ENCODE measurements at regions not wholly inside any gene's neighbourhood (a gene's known extent, or its start where the extent isn't known, plus 50 kb on each side); places are given as distances from the start of the nearest gene placed in this dataset.
A peak's percentile ranks its signal among the peaks of the same experiment; 100 is the strongest.
"Not testable (repeated sequence)": the region's sequence is repeated elsewhere in the genome, so short reads cannot be mapped to it uniquely, and the experiment has no call there.

DNA sequence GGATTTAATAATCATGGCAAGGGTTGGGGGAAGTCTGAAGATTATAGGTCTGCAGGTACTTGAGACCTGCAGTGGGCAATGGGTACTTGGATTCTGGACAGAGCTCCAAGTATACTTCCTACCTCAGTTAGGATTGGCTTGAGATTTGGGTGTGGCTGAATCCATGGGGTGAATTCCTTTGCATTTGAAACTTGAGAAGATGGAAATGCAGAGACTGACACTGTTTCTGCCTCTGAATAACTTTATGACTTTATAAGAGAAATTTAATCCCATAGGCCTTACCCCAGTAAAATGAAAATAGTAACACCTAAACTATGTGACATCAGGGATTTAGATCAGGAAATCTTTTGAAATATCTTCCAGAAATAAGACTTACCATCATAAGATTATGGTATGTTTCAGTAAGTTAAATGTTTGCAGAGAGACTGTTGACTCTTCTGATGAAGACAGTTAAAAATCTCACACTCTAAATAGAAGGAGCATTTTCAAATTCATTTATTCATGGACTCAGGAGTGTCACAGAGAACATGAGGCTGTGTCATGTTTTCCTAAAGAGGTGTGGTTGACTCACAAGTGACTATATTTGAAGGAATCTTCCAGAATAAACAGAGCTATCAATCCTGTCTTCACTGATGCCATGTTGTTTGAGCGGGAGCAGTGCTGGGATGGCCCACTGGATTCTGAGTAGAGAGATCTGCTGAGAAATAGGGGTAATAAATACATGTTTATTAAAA lies 513.5 kb upstream of the NR3C2 start:
- DNase-seq (ENCODE audit: low spot score): no peak

DNA sequence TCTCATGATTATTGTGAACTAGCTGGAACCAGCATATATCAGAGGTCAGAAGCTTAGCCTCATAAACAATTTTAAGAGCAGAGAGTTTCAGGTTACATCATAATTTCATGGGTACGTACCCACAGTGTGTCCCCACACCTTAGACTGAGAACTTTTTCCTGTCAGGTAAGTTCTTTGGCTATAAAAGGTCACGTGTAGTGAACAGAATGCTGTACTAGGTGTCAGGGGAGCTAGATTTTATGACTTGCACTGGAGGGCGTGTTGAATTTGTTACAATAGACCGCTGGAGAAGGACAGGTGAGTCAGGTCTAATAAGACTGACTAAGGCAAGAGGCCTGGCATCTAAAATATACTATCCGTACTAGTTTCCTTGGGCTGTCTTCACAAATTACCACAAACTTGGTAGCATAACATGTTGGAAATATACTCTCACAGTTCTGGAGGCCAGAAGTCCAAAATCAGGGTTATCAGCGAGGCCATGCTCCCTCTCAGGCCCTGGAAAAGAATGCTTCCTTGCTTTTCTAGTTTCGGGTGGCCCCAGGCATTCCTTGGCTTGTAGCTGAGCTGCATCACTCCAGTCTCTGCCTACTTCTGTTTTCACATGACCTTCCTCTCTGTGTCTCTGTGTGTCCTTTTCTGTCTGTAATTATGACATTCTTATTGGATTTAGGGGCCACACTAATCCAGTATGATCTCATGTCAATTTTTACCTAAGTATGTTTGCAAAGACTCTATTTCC lies 512.0 kb upstream of the NR3C2 start:
- no peak for DNase-seq (ENCODE audit: low spot score)

DNA sequence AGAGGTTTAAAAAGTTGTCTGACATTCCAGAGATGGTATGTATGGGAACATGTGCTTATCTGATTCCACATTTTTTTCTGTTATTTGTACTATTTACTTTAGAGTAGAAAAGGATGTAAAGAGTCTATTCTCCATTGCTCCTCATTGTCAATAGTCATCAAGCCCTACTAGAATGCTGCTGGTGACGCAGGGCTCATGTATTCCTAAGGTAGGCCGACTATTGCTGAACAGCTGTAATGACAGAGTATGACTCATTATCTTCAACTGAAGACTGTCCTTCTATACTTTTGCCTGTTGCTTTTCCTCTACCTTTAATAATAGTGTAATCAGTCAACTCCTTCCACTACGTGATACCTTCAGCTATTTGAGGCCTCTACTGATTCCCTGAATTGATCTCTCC lies 509.1 kb upstream of the NR3C2 start:
- DNase-seq (ENCODE audit: low spot score): no peak

DNA sequence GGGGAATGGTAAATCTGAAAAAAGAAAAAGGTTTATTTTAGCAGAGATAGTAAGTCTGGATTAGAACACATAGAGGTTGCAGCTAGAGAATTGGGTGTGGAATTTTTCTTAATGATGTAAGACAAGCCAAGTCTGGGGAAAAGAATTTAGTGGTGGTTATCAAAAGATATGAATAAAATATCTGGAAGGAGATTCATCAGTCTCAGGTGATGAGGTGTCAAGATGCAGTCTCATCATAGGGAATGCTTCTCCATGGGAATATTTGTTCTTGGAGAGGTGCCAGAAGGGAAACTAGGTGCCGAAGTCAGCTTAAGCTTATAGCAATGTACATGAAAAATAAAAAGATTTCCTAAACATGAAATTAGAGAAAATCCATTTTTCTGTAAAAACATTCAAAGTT lies 504.1 kb upstream of the NR3C2 start:
- no peak for DNase-seq (ENCODE audit: low spot score)

DNA sequence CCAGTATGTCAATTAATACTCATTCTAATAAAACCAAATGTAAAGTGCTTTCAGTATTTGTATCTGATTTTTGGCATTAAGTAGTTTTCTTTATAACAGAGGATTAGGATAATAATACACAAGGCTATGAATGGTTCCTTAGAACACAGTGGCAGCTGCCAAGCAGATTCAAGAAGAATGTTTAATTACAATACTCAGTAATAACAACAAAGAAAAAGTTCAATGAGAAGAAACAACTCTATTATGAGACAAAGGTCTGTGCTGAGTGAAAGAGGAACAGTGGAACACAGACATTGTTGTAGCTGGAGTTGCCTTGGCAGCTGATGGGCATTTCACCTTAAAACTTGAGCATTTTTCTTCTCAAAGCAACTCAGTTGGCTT lies 502.6 kb upstream of the NR3C2 start:
- no peak for DNase-seq (ENCODE audit: low spot score)

- DNase-seq (ENCODE audit: low spot score): no peak
These were observed 502.1 kb upstream of the NR3C2 start for GRCh38 chr4:148944136-148944838.

GRCh38 chr4:148934926-148935578 lies 492.8 kb upstream of the NR3C2 start:
- DNase-seq (ENCODE audit: low spot score): no peak

- DNase-seq (ENCODE audit: low spot score): peak; percentile 60
These were observed 484.4 kb upstream of the NR3C2 start for GRCh38 chr4:148926276-148927260.

GRCh38 chr4:148923881-148924280 lies 481.7 kb upstream of the NR3C2 start:
- DNase-seq (ENCODE audit: low spot score): no peak

GRCh38 chr4:148922497-148922896 lies 480.3 kb upstream of the NR3C2 start:
- DNase-seq (ENCODE audit: low spot score): no peak

DNA sequence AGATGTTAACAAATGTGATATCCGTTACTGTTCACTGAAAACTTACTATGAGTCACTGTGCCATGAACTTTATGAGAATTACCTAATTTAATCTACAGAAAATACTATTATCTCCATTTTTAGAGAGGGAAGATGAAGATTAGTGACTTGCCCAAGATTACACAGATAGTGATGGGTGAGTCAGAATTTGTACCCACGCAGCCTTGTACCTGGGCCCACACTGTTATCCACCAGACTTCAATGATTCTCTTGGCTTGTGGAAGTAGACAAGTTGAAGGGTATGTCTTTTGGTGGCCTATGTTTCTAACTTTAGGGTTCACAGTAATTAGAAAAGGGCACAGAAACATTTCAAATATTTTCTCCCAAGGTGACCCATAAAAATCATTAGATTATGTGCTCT lies 472.5 kb upstream of the NR3C2 start:
- DNase-seq (ENCODE audit: low spot score): no peak

DNA sequence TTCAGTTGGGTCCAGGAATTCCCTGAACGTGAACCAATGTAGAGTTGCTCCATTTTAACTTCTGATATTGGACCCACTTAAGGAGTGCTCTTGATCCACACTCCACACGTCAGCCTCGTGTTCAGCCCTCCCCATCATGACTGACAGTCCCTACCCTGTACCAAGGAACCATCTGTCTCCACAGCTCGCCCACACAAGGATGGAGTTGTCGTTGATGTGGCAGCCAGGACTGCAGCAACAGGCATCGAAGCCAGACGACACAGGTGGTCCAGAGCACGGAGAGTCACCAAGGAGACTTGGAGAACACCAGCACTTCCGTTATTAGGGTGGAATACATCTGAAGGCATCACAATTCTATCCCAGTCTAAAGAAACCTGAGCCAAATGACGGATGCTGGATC lies 472.1 kb upstream of the NR3C2 start:
- no peak for DNase-seq (ENCODE audit: low spot score)

DNA sequence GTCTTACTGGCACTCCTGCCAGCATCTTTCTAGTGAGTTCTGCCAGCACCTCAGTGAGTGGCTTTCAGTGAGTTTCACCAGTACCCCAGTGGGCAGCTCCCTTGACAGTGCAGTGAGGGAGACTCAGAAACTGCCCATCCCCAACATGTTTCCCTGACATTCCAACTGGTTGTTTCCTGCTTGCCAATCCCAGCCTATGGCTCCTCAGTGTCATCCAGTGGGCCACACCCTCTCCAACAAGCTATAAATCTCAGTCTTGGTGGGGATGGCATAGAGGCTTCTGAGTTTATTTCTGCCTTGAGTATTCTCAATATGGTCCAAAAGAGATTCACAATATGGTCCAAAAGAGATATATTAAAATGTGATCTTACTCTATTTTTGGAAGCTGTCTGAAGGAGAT lies 461.2 kb upstream of the NR3C2 start:
- no peak for DNase-seq (ENCODE audit: low spot score)

DNA sequence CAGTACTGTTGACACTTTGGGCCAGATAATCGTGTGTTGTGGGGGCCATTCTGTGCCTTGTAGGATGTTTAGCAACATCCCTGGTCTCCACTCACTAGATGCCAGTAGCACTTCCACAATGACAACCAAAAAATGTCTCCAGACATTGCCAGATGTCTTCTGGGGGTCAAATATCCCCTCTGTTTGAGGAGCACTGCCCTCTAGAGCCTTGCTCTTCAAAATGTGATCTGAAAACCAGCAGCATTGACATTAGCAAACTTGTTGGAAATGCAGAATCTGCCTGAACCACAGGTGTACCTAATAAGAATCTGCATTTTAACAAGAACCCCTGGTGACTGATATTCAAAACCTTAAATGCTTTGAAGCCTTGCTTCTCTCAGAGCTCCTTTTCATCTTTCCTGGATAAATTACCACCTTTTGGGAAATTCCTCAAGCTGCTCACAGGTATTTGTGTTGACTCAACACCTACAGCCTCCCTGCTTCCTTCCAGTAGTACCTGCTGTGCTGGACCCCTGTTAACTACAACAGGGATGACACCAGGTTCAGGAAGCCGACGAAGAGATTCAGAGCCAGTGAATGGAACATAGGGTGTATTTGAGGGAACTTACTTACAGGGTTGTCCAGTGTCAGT lies 459.0 kb upstream of the NR3C2 start:
- no peak for DNase-seq (ENCODE audit: low spot score)

- DNase-seq (ENCODE audit: low spot score): not testable (repeated sequence)
These were observed 455.9 kb upstream of the NR3C2 start for GRCh38 chr4:148898139-148898538.

- no peak for DNase-seq (ENCODE audit: low spot score)
These were observed 450.9 kb upstream of the NR3C2 start for GRCh38 chr4:148893095-148893494.

DNA sequence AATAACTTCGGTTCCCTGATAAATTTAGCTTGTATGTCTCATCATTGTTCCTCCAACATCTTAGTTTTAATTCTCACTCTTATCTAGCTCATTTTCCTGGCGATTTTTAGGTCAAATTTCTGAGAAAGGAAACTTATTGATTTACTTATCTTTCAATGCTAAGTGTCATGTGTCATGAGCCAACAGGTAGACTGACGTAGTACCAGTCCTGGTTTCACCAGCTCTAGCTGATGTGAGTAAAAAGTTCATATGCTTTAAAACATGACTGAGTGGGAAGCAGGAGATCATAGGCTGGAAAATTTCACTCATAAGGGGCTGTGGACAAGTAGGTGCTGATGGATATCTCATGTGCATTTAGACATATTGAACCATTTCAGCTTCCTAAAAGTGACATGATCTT lies 441.7 kb upstream of the NR3C2 start:
- DNase-seq (ENCODE audit: low spot score): no peak

DNA sequence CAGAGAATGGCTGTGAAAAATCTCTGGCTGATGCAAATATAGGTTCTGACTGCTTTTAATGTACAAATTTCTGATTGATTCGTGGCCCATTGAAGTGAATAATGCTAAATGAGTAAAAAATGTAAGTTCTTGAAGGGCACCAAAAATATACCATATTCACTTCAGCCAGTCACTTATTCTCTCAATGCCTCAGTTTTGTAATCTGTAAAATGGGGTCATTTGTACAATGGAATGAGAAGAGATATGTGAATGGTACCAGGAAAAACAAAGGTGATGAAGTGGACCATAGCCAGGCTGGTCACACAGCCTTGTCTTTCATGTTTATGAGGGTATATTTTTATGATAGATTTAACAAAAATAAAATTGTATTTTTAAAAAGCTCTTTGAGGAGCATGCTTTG lies 441.2 kb upstream of the NR3C2 start:
- DNase-seq (ENCODE audit: low spot score): no peak

- DNase-seq (ENCODE audit: low spot score): no peak
These were observed 439.8 kb upstream of the NR3C2 start for GRCh38 chr4:148881860-148882643.

- DNase-seq (ENCODE audit: low spot score): no peak
These were observed 432.1 kb upstream of the NR3C2 start for GRCh38 chr4:148874331-148874730.
